ENCODE measurements at regions not wholly inside any gene's neighbourhood (a gene's known extent, or its start where the extent isn't known, plus 50 kb on each side); places are given as distances from the start of the nearest gene placed in this dataset.

GRCh38 chr20:57960803-57961575 is 251.2 kb upstream of the PMEPA1 start:
- POLR2A ChIA-PET = no interaction called here
- Mint-ChIP-seq H3K4me3 (no peak overlapping the region), H3K36me3 (no peaks in the 10 kb centered on the region), H3K27me3 (peaks cover 4 to 11% of the 10 kb centered on the region in 2 donors), H3K27ac (no peak overlapping the region), H3K9me3 (no peaks in the 10 kb centered on the region), H3K4me1 (no peaks in the 10 kb centered on the region)
- Histone ChIP-seq H3K9me3 (no peaks in the 10 kb centered on the region), H3K27me3 (replicated peaks in 1 of 2; ENCODE audit: control insufficient read depth in 2 of 2, extremely low read depth in 1 of 2, insufficient read depth in 2 of 2, low read length in 1 of 2) (peaks cover 0 to 20% of the 10 kb centered on the region in 2 experiments), H3K4me3 (ENCODE audit: control insufficient read depth in 1 of 2, extremely low read depth in 1 of 2, low read length in 1 of 2) (no peak overlapping the region), H3K27ac (ENCODE audit: low read length) (no peak overlapping the region), H3K4me1 (ENCODE audit: control insufficient read depth in 1 of 2, extremely low read depth in 1 of 2, insufficient read depth in 2 of 2, low read length in 2 of 2) (no peaks in the 10 kb centered on the region), H3K36me3 (ENCODE audit: control insufficient read depth in 2 of 2, extremely low read depth in 1 of 2, insufficient read depth in 1 of 2, low read length in 1 of 2) (no peaks in the 10 kb centered on the region)
- CTCF ChIA-PET = no interaction called here
- ATAC-seq (replicated peaks in 1 of 4) (no peak), DNase-seq (no peak)
- WGBS (ENCODE audit: insufficient coverage) = 74% methylated on average over 12 of the region's 19 CpGs

- no peak overlapping the region for H3K4me3 ChIP-seq (ENCODE audit: control insufficient read depth in 1 of 2, extremely low read depth in 1 of 2, low read length in 1 of 2)
- no peak for DNase-seq
- no peaks in the 10 kb centered on the region for H3K4me1 ChIP-seq (ENCODE audit: control insufficient read depth in 1 of 2, extremely low read depth in 1 of 2, insufficient read depth in 2 of 2, low read length in 2 of 2)
- H3K9me3 Mint-ChIP-seq = peaks cover 0 to 4% (median 4%) of the 10 kb centered on the region in 3 donors
- POLR2A ChIA-PET = no interaction called here
- no peaks in the 10 kb centered on the region for H3K4me1 Mint-ChIP-seq
- H3K36me3 ChIP-seq (ENCODE audit: control insufficient read depth in 2 of 2, extremely low read depth in 1 of 2, insufficient read depth in 1 of 2, low read length in 1 of 2) = no peaks in the 10 kb centered on the region
- H3K36me3 Mint-ChIP-seq = no peaks in the 10 kb centered on the region
- ATAC-seq (replicated peaks in 1 of 4) = no peak
- H3K27ac ChIP-seq (ENCODE audit: low read length) = no peak overlapping the region
- peaks cover 4 to 14% of the 10 kb centered on the region in 2 donors for H3K27me3 Mint-ChIP-seq
- peaks cover 0 to 16% of the 10 kb centered on the region in 2 experiments for H3K27me3 ChIP-seq (replicated peaks in 1 of 2; ENCODE audit: control insufficient read depth in 2 of 2, extremely low read depth in 1 of 2, insufficient read depth in 2 of 2, low read length in 1 of 2)
- no peak overlapping the region for H3K4me3 Mint-ChIP-seq
- no peaks in the 10 kb centered on the region for H3K9me3 ChIP-seq
- WGBS (ENCODE audit: insufficient coverage) = 85% methylated on average over 4 of the region's 4 CpGs
- CTCF ChIA-PET = no interaction called here
- no peak overlapping the region for H3K27ac Mint-ChIP-seq
Observed at GRCh38 chr20:57959589-57959988, 249.8 kb upstream of the PMEPA1 start.

GRCh38 chr20:57959018-57959417 is 249.2 kb upstream of the PMEPA1 start:
- no peaks in the 10 kb centered on the region for H3K9me3 ChIP-seq
- ChIA-PET POLR2A (no interaction called here), CTCF (no interaction called here)
- ATAC-seq (replicated peaks in 1 of 4) (no peak), DNase-seq (no peak)
- H3K27ac Mint-ChIP-seq = no peak overlapping the region
- H3K27me3 Mint-ChIP-seq = peaks cover 0 to 10% of the 10 kb centered on the region in 2 donors
- no peaks in the 10 kb centered on the region for H3K36me3 ChIP-seq (ENCODE audit: control insufficient read depth in 2 of 2, extremely low read depth in 1 of 2, insufficient read depth in 1 of 2, low read length in 1 of 2)
- peaks cover 0 to 12% of the 10 kb centered on the region in 2 experiments for H3K27me3 ChIP-seq (replicated peaks in 1 of 2; ENCODE audit: control insufficient read depth in 2 of 2, extremely low read depth in 1 of 2, insufficient read depth in 2 of 2, low read length in 1 of 2)
- no peaks in the 10 kb centered on the region for H3K4me1 ChIP-seq (ENCODE audit: control insufficient read depth in 1 of 2, extremely low read depth in 1 of 2, insufficient read depth in 2 of 2, low read length in 2 of 2)
- no peaks in the 10 kb centered on the region for H3K4me1 Mint-ChIP-seq
- no peak overlapping the region for H3K4me3 ChIP-seq (ENCODE audit: control insufficient read depth in 1 of 2, extremely low read depth in 1 of 2, low read length in 1 of 2)
- no peaks in the 10 kb centered on the region for H3K36me3 Mint-ChIP-seq
- 85% methylated on average over 12 of the region's 12 CpGs for WGBS (ENCODE audit: insufficient coverage)
- no peak overlapping the region for H3K4me3 Mint-ChIP-seq
- H3K27ac ChIP-seq (ENCODE audit: low read length) = no peak overlapping the region
- peaks cover 3 to 9% (median 4%) of the 10 kb centered on the region in 3 donors for H3K9me3 Mint-ChIP-seq

- CTCF ChIA-PET = no interaction called here
- Histone ChIP-seq H3K27me3 (replicated peaks in 1 of 2; ENCODE audit: control insufficient read depth in 2 of 2, extremely low read depth in 1 of 2, insufficient read depth in 2 of 2, low read length in 1 of 2) (peaks cover 0 to 16% of the 10 kb centered on the region in 2 experiments), H3K36me3 (ENCODE audit: control insufficient read depth in 2 of 2, extremely low read depth in 1 of 2, insufficient read depth in 1 of 2, low read length in 1 of 2) (no peaks in the 10 kb centered on the region), H3K4me1 (ENCODE audit: control insufficient read depth in 1 of 2, extremely low read depth in 1 of 2, insufficient read depth in 2 of 2, low read length in 2 of 2) (no peaks in the 10 kb centered on the region), H3K27ac (ENCODE audit: low read length) (no peak overlapping the region), H3K9me3 (no peaks in the 10 kb centered on the region), H3K4me3 (ENCODE audit: control insufficient read depth in 1 of 2, extremely low read depth in 1 of 2, low read length in 1 of 2) (no peak overlapping the region)
- Mint-ChIP-seq H3K4me1 (no peaks in the 10 kb centered on the region), H3K27me3 (peaks cover 5 to 12% of the 10 kb centered on the region in 2 donors), H3K36me3 (no peaks in the 10 kb centered on the region), H3K9me3 (peaks cover 3 to 9% (median 4%) of the 10 kb centered on the region in 3 donors), H3K27ac (no peak overlapping the region), H3K4me3 (no peak overlapping the region)
- WGBS (ENCODE audit: insufficient coverage) = no CpG with 5 or more reads among the region's 3 CpGs
- ATAC-seq (replicated peaks in 1 of 4) = no peak
- POLR2A ChIA-PET = no interaction called here
- DNase-seq = no peak
Observed at GRCh38 chr20:57958050-57958420, 248.2 kb upstream of the PMEPA1 start.

- Mint-ChIP-seq H3K27me3 (peaks cover 5 to 12% of the 10 kb centered on the region in 2 donors), H3K4me3 (no peak overlapping the region), H3K27ac (no peak overlapping the region), H3K9me3 (peaks cover 3 to 9% (median 4%) of the 10 kb centered on the region in 3 donors), H3K4me1 (no peaks in the 10 kb centered on the region), H3K36me3 (no peaks in the 10 kb centered on the region)
- DNase-seq (no peak), ATAC-seq (replicated peaks in 1 of 4) (no peak)
- no peaks in the 10 kb centered on the region for H3K9me3 ChIP-seq
- 58% methylated on average over 4 of the region's 10 CpGs for WGBS (ENCODE audit: insufficient coverage)
- H3K4me1 ChIP-seq (ENCODE audit: control insufficient read depth in 1 of 2, extremely low read depth in 1 of 2, insufficient read depth in 2 of 2, low read length in 2 of 2) = no peaks in the 10 kb centered on the region
- ChIA-PET POLR2A (no interaction called here), CTCF (no interaction called here)
- peaks cover 0 to 21% of the 10 kb centered on the region in 2 experiments for H3K27me3 ChIP-seq (replicated peaks in 1 of 2; ENCODE audit: control insufficient read depth in 2 of 2, extremely low read depth in 1 of 2, insufficient read depth in 2 of 2, low read length in 1 of 2)
- no peak overlapping the region for H3K4me3 ChIP-seq (ENCODE audit: control insufficient read depth in 1 of 2, extremely low read depth in 1 of 2, low read length in 1 of 2)
- H3K27ac ChIP-seq (ENCODE audit: low read length) = no peak overlapping the region
- no peaks in the 10 kb centered on the region for H3K36me3 ChIP-seq (ENCODE audit: control insufficient read depth in 2 of 2, extremely low read depth in 1 of 2, insufficient read depth in 1 of 2, low read length in 1 of 2)
Observed at GRCh38 chr20:57957411-57958049, 247.7 kb upstream of the PMEPA1 start.

GRCh38 chr20:57953638-57954037 is 243.8 kb upstream of the PMEPA1 start:
- Histone ChIP-seq H3K4me3 (ENCODE audit: control insufficient read depth in 1 of 2, extremely low read depth in 1 of 2, low read length in 1 of 2) (no peak overlapping the region), H3K4me1 (ENCODE audit: control insufficient read depth in 1 of 2, extremely low read depth in 1 of 2, insufficient read depth in 2 of 2, low read length in 2 of 2) (no peaks in the 10 kb centered on the region), H3K27ac (ENCODE audit: low read length) (no peak overlapping the region), H3K36me3 (ENCODE audit: control insufficient read depth in 2 of 2, extremely low read depth in 1 of 2, insufficient read depth in 1 of 2, low read length in 1 of 2) (no peaks in the 10 kb centered on the region), H3K9me3 (no peaks in the 10 kb centered on the region), H3K27me3 (replicated peaks in 1 of 2; ENCODE audit: control insufficient read depth in 2 of 2, extremely low read depth in 1 of 2, insufficient read depth in 2 of 2, low read length in 1 of 2) (peaks cover 0 to 17% of the 10 kb centered on the region in 2 experiments)
- ChIA-PET POLR2A (interaction anchor here in 1 of 2 donors (0.7 kb wide), 1 partner anchor 271 kb away, joined by 4 read pairs; no protein-coding TSS in a partner anchor), CTCF (no interaction called here)
- Mint-ChIP-seq H3K27me3 (peaks cover 6 to 11% of the 10 kb centered on the region in 2 donors), H3K9me3 (peaks cover 3 to 9% (median 4%) of the 10 kb centered on the region in 3 donors), H3K27ac (no peak overlapping the region), H3K36me3 (no peaks in the 10 kb centered on the region), H3K4me3 (no peak overlapping the region), H3K4me1 (no peaks in the 10 kb centered on the region)
- no peak for ATAC-seq (replicated peaks in 1 of 4)
- no peak for DNase-seq
- WGBS (ENCODE audit: insufficient coverage) = 0% methylated on average over 1 of the region's 4 CpGs

Measured in T-cell (primary cell).